Pancreas (tissue), 10 donors: ENCODE measurements at regions not wholly inside any gene's neighbourhood (a gene's known extent, or its start where the extent isn't known, plus 50 kb on each side); places are given as distances from the start of the nearest gene placed in this dataset.

Source experiments
- ATAC-seq, 4 donors: fragments of 200-7000 bp; cut with Tn5 transposase; one replicate each; pipeline versions ENCODE4 v1.8.0 to v1.9.1; 2020; ENCODE audit warnings: mild to moderate bottlenecking in 4 of 4, moderate library complexity in 4 of 4
- DNase-seq, 6 donors: peaks; one replicate each; pipeline ENCODE4 v3.0.0-alpha.2; 2020
- FAIRE-seq: peaks from 2 replicates; lab custom pipeline; 2012; peaks lifted over from hg19 to GRCh38; lab: Jason Lieb, UNC
- H3K27ac ChIP-seq, 4 donors: fragments of 200-600 bp; sonication (generic); 1 replicate in 3 of 4; 2 replicates in 1 of 4; pipeline versions ENCODE4 v1.5.0 to v1.8.0; 2020
- H3K27me3 ChIP-seq, 4 donors: fragments of 200-600 bp; one replicate each; pipeline ENCODE4 v1.8.0; 2021
- H3K36me3 ChIP-seq, 3 donors: fragments of 200-600 bp; sonication (generic) in 1 of 3; one replicate each; pipeline versions ENCODE4 v1.5.0 to v1.8.0; 2020 to 2021
- H3K4me1 ChIP-seq, 3 donors: fragments of 200-600 bp; one replicate each; pipeline ENCODE4 v1.8.0; 2021
- H3K4me3 ChIP-seq, 4 donors: fragments of 200-600 bp; sonication (generic) in 2 of 4; one replicate each; pipeline versions ENCODE4 v1.5.0 to v1.8.0; 2020 to 2021
- H3K9me3 ChIP-seq, 4 donors: fragments of 200-600 bp; one replicate each; pipeline ENCODE4 v1.8.0; 2021
- WGBS, 2 donors: extraction: QIAGEN DNeasy Blood & Tissue Kit; methylation state at CpG; one replicate each; pipeline ENCODE4 v1.1.7; 2013; 5-methylcytosine and 5-hydroxymethylcytosine counted together
- intact Hi-C, 3 donors: fragments of 100-400 bp; cut with DNase I; formaldehyde crosslinking; loops; one replicate each; pipeline versions ENCODE4 v1.11.1 to v1.14.2; 2022
- TF ChIP-seq, protein P1 (sequence below), 4 donors: fragments of 200-600 bp; sonication (generic) in 3 of 4; IDR thresholded peaks; one replicate each; pipeline versions ENCODE4 v1.5.0 to v1.8.0; 2021; ENCODE audit warnings: antibody characterized with exemption in 4 of 4
- donor health status: healthy with polysubstance abuse.
- donor health status: DM: no; HTN: no; CAD: no; lungs with moderate emphysema.
- donor health status: DM: no; HTN: no; CAD: no.
- donor health status: control.
- donor health status: control.
- donor health status: Bipolar disorder and iron deficiency.
- donor health status: DM: yes; HTN: yes; CAD: no.
- donor health status: DM: no; HTN: no; CAD: no.
- donor health status: DM: no; HTN: no; CAD: no.
- donor health status: DM: yes; HTN: yes; CAD: no.

DNA sequence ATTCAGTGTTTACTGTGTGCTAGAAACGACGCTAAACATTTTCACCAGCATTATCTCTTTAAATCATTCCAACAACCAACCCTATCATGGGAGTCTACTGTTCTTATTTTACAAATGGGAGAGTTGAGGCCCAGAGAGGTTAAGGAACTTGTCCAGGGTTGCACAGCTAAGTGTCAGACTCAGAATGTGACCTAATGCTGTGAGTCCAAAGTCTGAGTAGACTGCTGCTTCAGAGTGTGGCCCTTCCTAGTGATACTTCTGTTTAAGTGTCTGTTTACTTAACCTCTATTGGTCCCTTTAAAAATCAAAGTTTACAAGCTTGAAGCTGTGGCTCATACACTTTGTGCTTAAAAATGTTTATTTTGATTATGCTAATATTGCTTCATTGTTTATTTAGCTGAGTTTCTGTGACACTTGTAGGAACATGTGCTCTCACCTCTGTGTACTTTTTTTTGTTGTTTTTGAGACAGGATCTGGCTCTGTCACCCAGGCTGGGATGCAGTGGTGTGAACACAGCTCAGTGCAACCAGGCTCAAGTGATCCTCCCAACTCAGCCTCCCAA, 84.4 kb upstream of the SYPL1 start:
- no peak overlapping the region for H3K4me3 ChIP-seq
- intact Hi-C loops, result no loop called here
- no peak for FAIRE-seq
- no peaks in the 10 kb centered on the region for H3K27me3 ChIP-seq
- H3K36me3 ChIP-seq, result no peaks in the 10 kb centered on the region
- H3K4me1 ChIP-seq, result no peaks in the 10 kb centered on the region
- H3K27ac ChIP-seq, result no peak overlapping the region
- no peak for ATAC-seq
- no peaks in the 10 kb centered on the region for H3K9me3 ChIP-seq
- TF ChIP-seq, protein P1, sequence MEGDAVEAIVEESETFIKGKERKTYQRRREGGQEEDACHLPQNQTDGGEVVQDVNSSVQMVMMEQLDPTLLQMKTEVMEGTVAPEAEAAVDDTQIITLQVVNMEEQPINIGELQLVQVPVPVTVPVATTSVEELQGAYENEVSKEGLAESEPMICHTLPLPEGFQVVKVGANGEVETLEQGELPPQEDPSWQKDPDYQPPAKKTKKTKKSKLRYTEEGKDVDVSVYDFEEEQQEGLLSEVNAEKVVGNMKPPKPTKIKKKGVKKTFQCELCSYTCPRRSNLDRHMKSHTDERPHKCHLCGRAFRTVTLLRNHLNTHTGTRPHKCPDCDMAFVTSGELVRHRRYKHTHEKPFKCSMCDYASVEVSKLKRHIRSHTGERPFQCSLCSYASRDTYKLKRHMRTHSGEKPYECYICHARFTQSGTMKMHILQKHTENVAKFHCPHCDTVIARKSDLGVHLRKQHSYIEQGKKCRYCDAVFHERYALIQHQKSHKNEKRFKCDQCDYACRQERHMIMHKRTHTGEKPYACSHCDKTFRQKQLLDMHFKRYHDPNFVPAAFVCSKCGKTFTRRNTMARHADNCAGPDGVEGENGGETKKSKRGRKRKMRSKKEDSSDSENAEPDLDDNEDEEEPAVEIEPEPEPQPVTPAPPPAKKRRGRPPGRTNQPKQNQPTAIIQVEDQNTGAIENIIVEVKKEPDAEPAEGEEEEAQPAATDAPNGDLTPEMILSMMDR (IDR thresholded peaks at IDR 0.05), result no peak
- 86 to 89% methylated on average over 2 of the region's 2 CpGs for WGBS, 2 donors
- DNase-seq, result no peak

DNA sequence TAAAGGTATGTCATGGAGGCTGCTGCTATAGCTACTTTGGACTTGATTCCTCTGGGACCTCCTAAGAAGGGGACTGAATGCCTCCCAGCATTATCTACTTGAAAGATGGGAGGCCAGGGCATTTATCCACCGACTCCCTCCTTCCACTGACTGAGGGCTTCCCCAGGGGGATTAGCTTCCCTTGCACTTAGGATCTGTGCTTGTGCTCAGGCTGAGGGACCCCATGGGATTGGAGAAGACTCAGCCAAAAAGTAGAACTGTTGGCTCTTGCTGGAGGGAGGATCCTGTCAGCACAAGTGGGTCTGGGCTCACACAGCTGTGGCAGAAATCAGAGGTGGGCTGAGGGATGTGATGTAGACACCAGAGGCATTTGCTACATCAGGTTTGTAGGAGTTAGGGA, 81.5 kb upstream of the SYPL1 start:
- DNase-seq, result no peak
- no peaks in the 10 kb centered on the region for H3K4me1 ChIP-seq
- no peak for FAIRE-seq
- no peaks in the 10 kb centered on the region for H3K9me3 ChIP-seq
- H3K27me3 ChIP-seq, result no peaks in the 10 kb centered on the region
- no peak overlapping the region for H3K27ac ChIP-seq
- H3K4me3 ChIP-seq, result no peak overlapping the region
- 68 to 69% methylated on average over 1 of the region's 1 CpG for WGBS, 2 donors
- TF ChIP-seq, protein P1 (IDR thresholded peaks at IDR 0.05), result no peak
- intact Hi-C loops, result no loop called here
- ATAC-seq, result no peak
- H3K36me3 ChIP-seq, result no peaks in the 10 kb centered on the region

DNA sequence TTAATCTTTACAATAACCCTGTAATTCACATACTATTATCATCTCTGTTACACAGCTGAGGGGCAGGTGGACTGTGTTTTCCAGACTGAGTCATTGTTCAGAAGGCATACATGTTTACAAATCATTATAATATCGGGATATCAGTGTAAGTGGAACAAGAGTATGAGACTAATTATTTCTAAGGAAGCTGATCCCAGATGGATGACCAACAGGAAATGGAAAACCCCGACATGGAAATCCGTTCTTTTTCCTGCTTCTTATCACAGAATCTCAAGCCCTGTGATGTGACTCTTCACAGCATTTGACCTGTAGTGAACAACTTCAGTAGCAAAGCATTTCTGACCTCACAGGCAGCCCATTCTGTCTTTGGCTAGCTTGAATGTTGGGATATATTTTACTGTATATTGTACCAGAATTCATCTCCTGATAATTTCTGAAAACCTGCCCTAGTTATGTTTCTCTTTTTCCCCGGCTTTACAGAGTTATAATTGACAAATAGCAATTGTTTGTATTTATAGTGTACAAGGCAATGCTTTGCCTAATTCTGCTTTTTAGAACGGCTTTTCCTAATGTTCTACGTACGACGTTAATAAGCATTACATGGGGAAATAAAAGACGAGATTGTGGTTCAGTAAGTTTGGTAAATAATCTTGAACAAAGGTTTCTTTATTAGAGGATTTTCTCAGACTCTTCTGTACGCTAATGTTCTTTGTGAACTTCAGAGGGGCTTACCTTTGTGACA, 78.6 kb upstream of the SYPL1 start:
- ATAC-seq (no peak), FAIRE-seq (no peak), DNase-seq (no peak)
- Histone ChIP-seq H3K4me3 (no peak overlapping the region), H3K36me3 (no peaks in the 10 kb centered on the region), H3K9me3 (no peaks in the 10 kb centered on the region), H3K27ac (no peak overlapping the region), H3K27me3 (no peaks in the 10 kb centered on the region), H3K4me1 (no peaks in the 10 kb centered on the region)
- intact Hi-C loops, result no loop called here
- 63 to 70% methylated on average over 10 of the region's 10 CpGs for WGBS, 2 donors
- TF ChIP-seq, protein P1 (IDR thresholded peaks at IDR 0.05), result no peak

DNA sequence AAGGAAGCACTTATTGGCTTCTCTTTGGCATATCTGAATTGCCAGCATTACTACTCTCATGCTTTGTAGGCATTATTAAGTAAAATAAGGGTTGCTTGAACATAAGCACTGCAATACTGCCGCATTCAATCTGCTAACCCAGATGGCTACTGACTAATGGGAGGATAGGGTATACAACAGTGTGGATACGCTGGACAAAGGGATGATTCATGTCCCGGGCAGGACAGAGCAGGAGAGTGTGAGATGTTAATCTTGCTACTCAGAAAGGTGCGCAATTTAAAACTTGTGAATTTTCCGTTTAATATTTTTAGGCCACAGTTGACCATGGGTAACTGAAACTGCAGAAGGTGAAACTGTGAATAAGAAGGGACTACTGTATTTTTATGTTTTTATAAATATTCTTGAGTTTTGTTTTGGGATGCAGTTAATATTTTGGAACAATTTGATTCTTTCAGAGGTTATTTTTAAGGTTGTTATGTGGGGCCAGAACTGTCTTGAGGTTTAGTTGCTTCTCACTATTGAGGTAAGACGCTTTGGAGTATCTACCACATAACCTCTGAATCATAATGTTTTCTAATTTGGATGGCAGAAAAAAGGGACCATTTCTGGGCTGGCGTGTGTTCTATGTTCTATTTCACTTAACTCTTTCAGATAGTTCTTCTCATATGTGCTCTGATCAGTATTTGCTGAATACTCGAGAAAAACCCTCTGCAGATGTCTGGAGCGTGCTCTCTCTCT, 75.7 kb upstream of the SYPL1 start:
- intact Hi-C loops, result no loop called here

More for the DNA sequence above, 75.7 kb upstream of the SYPL1 start:
- Histone ChIP-seq H3K27me3 (no peaks in the 10 kb centered on the region), H3K9me3 (no peaks in the 10 kb centered on the region), H3K4me1 (no peaks in the 10 kb centered on the region), H3K36me3 (no peaks in the 10 kb centered on the region), H3K4me3 (no peak overlapping the region), H3K27ac (no peak overlapping the region)
- FAIRE-seq, result no peak
- DNase-seq, result no peak
- ATAC-seq, result no peak
- TF ChIP-seq, protein P1 (IDR thresholded peaks at IDR 0.05), result no peak
- 84 to 87% methylated on average over 9 of the region's 9 CpGs for WGBS, 2 donors
